PC-3 (cell line): ENCODE measurements at regions not wholly inside any gene's neighbourhood (a gene's known extent, or its start where the extent isn't known, plus 50 kb on each side); places are given as distances from the start of the nearest gene placed in this dataset.

Experiments used
- ATAC-seq: fragments of 200-7000 bp; cut with Tn5 transposase; 2 replicates; pipeline ENCODE4 v1.9.1; 2020; ENCODE audit warnings: mild to moderate bottlenecking, moderate library complexity
- BruUV-seq: library from RNA; stranded (reverse); fragments of 400-500 nt; replicated peaks from 2 replicates; lab custom pipeline; 2021; lab: Mats Ljungman, UMichigan
- CTCF ChIA-PET: fragments of 300-600 bp; sonication (Branson Sonifier 250); formaldehyde crosslinking; loops from one replicate; lab custom pipeline; 2022; ENCODE audit warnings: antibody characterized with exemption; lab: Charles Lee
- POLR2A ChIA-PET: fragments of 300-600 bp; sonication (Branson Sonifier 250); formaldehyde crosslinking; loops from one replicate; lab custom pipeline; 2022; ENCODE audit warnings: antibody characterized with exemption; ENCODE audit not compliant: unreplicated experiment; lab: Charles Lee
- DNase-seq: peaks from one replicate; pipeline ENCODE4 v3.0.0-alpha.2; 2015
- H2AFZ ChIP-seq: fragments of 300-600 bp; sonication (generic); 2 replicates; pipeline ENCODE4 v1.6.0; 2016; ENCODE audit warnings: antibody characterized with exemption, low read length
- H3F3A ChIP-seq: fragments of 300-600 bp; sonication (generic); one replicate; pipeline ENCODE4 v1.6.0; 2017; ENCODE audit warnings: antibody characterized with exemption, low read length, control low read depth, mild to moderate bottlenecking; ENCODE audit not compliant: unreplicated experiment
- H3K27ac ChIP-seq: fragments of 300-600 bp; sonication (generic); 2 replicates; pipeline ENCODE4 v1.5.1; 2016; ENCODE audit warnings: mild to moderate bottlenecking, low read length
- H3K27me3 ChIP-seq: fragments of 300-600 bp; sonication (generic); 2 replicates; pipeline ENCODE4 v1.6.1; 2016; ENCODE audit warnings: low read length, mixed read lengths
- H3K36me3 ChIP-seq: fragments of 300-600 bp; sonication (generic); 2 replicates; pipeline ENCODE4 v1.6.1; 2016; ENCODE audit warnings: low read depth, mixed run types, low read length, mixed read lengths
- H3K4me1 ChIP-seq: fragments of 300-600 bp; sonication (generic); 2 replicates; pipeline ENCODE4 v1.5.1; 2016; ENCODE audit warnings: low read length; ENCODE audit not compliant: insufficient read depth
- H3K4me2 ChIP-seq: fragments of 300-600 bp; sonication (generic); 2 replicates; pipeline ENCODE4 v1.6.0; 2016; ENCODE audit warnings: low read length
- H3K4me3 ChIP-seq: fragments of 300-600 bp; sonication (generic); 2 replicates; pipeline ENCODE4 v1.5.1; 2016; ENCODE audit warnings: mild to moderate bottlenecking, low read length, mixed read lengths
- H3K79me2 ChIP-seq: fragments of 300-600 bp; sonication (generic); 2 replicates; pipeline ENCODE4 v1.6.1; 2017; ENCODE audit warnings: low read length, mixed read lengths
- H3K9ac ChIP-seq: fragments of 300-600 bp; sonication (generic); 2 replicates; pipeline ENCODE4 v1.6.0; 2016; ENCODE audit warnings: mild to moderate bottlenecking, low read length
- H3K9me2 ChIP-seq: fragments of 300-600 bp; sonication (generic); replicated peaks from 2 replicates; pipeline ENCODE4 v1.6.1; 2016; ENCODE audit warnings: mixed run types, low read length, mixed read lengths
- H3K9me3 ChIP-seq: fragments of 300-600 bp; sonication (generic); 2 replicates; pipeline ENCODE4 v1.6.1; 2016; ENCODE audit warnings: low read length, mixed read lengths
- H4K20me1 ChIP-seq: fragments of 300-600 bp; sonication (generic); 2 replicates; pipeline ENCODE4 v1.6.1; 2016; ENCODE audit warnings: low read length, mixed read lengths
- CTCF ChIP-seq: fragments of 300-600 bp; sonication (generic); conservative IDR thresholded peaks from 2 replicates; pipeline ENCODE4 v1.5.1; 2017; ENCODE audit warnings: antibody characterized with exemption, low read depth, mild to moderate bottlenecking, low read length
- EZH2 ChIP-seq: fragments of 300-600 bp; sonication (generic); IDR thresholded peaks from one replicate; pipeline ENCODE4 v1.6.1; 2017; ENCODE audit warnings: antibody characterized with exemption, mild to moderate bottlenecking, low read length; ENCODE audit not compliant: unreplicated experiment
- EZH2phosphoT487 ChIP-seq: fragments of 300-600 bp; sonication (generic); IDR thresholded peaks from 2 replicates; pipeline ENCODE4 v1.6.1; 2018; ENCODE audit warnings: mild to moderate bottlenecking, antibody characterized with exemption, low read length, borderline replicate concordance
- intact Hi-C: fragments of 100-400 bp; cut with micrococcal nuclease; formaldehyde crosslinking; loops from 2 replicates; pipeline ENCODE4 v1.9.0; 2023

GRCh38 chr20:6857927-6858326 is 90.4 kb downstream of the BMP2 start:
- ATAC-seq, result no peak
- no peak overlapping the region for H3K27ac ChIP-seq
- H2AFZ ChIP-seq, result no peak overlapping the region
- H3K4me2 ChIP-seq, result no peak overlapping the region
- CTCF ChIA-PET, result no interaction called here
- BruUV-seq, result no TSS peak
- no peaks in the 10 kb centered on the region for H3F3A ChIP-seq
- intact Hi-C loops, result no loop called here
- H3K79me2 ChIP-seq, result no peaks in the 10 kb centered on the region
- DNase-seq, result no peak
- no peak overlapping the region for H3K9ac ChIP-seq
- H3K9me2 ChIP-seq, result no peaks in the 10 kb centered on the region
- H3K36me3 ChIP-seq, result no peaks in the 10 kb centered on the region
- no peaks in the 10 kb centered on the region for H4K20me1 ChIP-seq
- peaks cover 76% of the 10 kb centered on the region for H3K27me3 ChIP-seq
- POLR2A ChIA-PET, result no interaction called here
- no peak for TF ChIP-seq EZH2phosphoT487
- no peak for TF ChIP-seq EZH2
- TF ChIP-seq CTCF, result no peak
- H3K4me1 ChIP-seq, result no peaks in the 10 kb centered on the region
- no peaks in the 10 kb centered on the region for H3K9me3 ChIP-seq
- H3K4me3 ChIP-seq, result no peak overlapping the region

- POLR2A ChIA-PET, result no interaction called here
- no peaks in the 10 kb centered on the region for H3K9me3 ChIP-seq
Measured at GRCh38 chr20:6863355-6863754, 95.9 kb downstream of the BMP2 start.

GRCh38 chr20:6863798-6864201 is 96.3 kb downstream of the BMP2 start:
- Histone ChIP-seq H2AFZ (no peak overlapping the region), H3K4me2 (no peak overlapping the region), H3K9me3 (no peaks in the 10 kb centered on the region), H3K9ac (no peak overlapping the region), H3K27ac (no peak overlapping the region), H3K27me3 (peaks cover 87% of the 10 kb centered on the region), H3K4me3 (no peak overlapping the region), H3K36me3 (no peaks in the 10 kb centered on the region), H3K4me1 (no peaks in the 10 kb centered on the region), H4K20me1 (no peaks in the 10 kb centered on the region), H3F3A (no peaks in the 10 kb centered on the region), H3K79me2 (no peaks in the 10 kb centered on the region), H3K9me2 (no peaks in the 10 kb centered on the region)
- ChIA-PET CTCF (no interaction called here), POLR2A (no interaction called here)
- DNase-seq (no peak), ATAC-seq (no peak)
- TF ChIP-seq CTCF (no peak), EZH2phosphoT487 (no peak), EZH2 (no peak)
- no TSS peak for BruUV-seq
- intact Hi-C loops, result no loop called here

More at GRCh38 chr20:6863355-6863754, 95.9 kb downstream of the BMP2 start:
- no peak overlapping the region for H3K27ac ChIP-seq
- peaks cover 87% of the 10 kb centered on the region for H3K27me3 ChIP-seq
- intact Hi-C loops, result no loop called here
- CTCF ChIA-PET, result no interaction called here
- H3K4me1 ChIP-seq, result no peaks in the 10 kb centered on the region
- no peak overlapping the region for H2AFZ ChIP-seq
- no peaks in the 10 kb centered on the region for H4K20me1 ChIP-seq
- no peaks in the 10 kb centered on the region for H3K36me3 ChIP-seq
- no peaks in the 10 kb centered on the region for H3F3A ChIP-seq
- H3K9ac ChIP-seq, result no peak overlapping the region
- H3K9me2 ChIP-seq, result no peaks in the 10 kb centered on the region
- H3K79me2 ChIP-seq, result no peaks in the 10 kb centered on the region
- DNase-seq (no peak), ATAC-seq (no peak)
- H3K4me2 ChIP-seq, result no peak overlapping the region
- no TSS peak for BruUV-seq
- no peak for TF ChIP-seq CTCF
- TF ChIP-seq EZH2, result no peak
- TF ChIP-seq EZH2phosphoT487, result no peak
- no peak overlapping the region for H3K4me3 ChIP-seq
